Ammon's horn (tissue), 1 donor: ENCODE measurements at regions not wholly inside any gene's neighbourhood (a gene's known extent, or its start where the extent isn't known, plus 50 kb on each side); places are given as distances from the start of the nearest gene placed in this dataset.
A peak's percentile ranks its signal among the peaks of the same experiment; 100 is the strongest.

Experiments
- DNase-seq: peaks from one replicate; pipeline ENCODE4 v3.0.0-alpha.2; 2016; ENCODE audit warnings: low spot score

DNA sequence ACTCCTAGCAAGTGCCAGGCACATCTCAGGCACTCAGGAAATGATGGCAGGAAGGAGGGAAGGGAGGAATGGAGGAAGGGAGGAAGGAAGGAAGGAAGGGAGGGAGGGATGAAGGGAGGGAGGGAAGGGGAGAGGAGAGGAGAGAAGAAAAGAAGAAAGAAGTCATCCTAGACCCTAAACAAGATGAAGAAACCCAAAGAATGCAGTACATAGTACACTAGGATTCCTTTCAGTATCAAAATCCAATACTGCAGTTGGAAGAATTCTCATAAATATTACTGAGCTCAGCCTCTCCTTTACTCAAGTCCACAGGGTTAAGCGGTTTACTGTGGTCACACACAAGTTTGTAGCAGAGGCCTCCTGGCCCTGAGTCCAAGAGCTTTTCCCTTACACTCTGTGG lies 155.7 kb upstream of the ETAA1 start:
- no peak for DNase-seq

DNA sequence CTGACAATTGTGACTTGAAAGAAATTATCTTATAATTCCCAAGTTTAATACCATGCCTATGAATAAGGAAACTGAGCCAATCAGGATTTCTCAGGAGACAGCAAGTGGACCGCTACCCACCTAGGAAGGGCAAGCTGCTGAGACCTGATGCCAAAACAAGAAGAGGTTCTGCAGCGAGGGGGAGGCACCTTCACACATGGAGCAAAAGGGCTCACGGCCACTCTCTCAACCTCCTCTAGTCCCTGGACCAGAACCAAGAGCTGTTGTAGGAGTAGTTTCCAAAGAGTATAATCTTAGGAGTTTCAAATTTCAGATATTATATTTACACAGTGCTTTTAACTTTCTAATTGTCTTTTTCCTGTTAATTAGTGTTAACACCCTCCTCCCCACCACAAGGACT lies 154.7 kb upstream of the ETAA1 start:
- no peak for DNase-seq

DNA sequence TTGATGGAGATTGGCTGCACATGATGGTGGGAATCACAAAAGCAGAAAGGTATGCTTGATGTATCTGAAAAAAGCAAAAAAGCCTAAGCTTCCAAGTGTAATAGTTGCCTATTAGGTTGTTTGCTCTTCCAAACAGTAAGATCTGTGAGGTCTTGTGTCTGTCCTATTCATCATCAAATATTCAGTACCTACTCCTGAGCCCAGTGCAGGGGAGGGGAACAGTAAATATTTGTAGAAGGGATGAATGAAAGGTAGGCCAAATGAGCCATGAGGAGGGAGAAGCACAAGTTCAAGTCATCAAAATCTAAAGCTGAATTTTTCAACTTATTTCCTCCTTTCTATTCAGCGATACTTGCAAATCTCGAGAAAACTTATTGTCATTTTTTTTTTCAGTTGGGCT lies 153.2 kb upstream of the ETAA1 start:
- no peak for DNase-seq

DNA sequence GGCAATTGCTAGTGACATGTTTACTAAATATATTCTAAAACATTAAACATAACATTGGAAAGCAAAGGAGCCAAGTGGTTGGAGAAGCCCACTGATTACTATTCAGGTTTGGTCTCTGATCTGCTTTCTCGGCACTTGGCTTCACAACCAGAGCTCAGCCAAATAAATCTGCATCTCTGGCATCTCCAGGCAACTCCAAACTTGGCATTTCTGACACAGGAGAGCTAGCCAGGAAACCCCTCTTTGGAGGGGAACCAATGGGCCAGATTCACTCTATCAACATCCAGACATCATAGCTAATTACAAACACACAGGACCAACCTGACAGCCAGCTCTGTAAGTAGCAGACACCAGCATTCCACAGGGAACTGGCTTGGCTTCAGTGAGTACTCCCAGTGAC lies 150.3 kb upstream of the ETAA1 start:
- no peak for DNase-seq

DNA sequence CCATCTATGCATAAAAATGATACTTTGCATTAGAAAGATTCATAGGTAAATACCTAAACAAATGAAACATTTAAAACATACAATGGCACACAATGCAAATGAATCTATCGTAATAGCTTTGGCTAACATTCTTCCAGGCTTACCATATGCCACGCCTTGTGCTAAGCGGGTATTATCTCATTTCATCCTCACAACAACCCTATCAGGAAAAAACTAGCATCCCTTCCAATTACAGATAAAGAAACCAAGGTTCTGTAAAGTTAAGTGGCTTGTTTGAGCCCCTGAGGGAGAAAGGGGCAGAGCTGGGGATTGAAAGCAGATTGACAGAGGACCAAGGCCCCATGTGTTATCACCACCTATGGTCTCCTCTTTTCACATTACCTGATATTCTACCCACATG lies 145.4 kb upstream of the ETAA1 start:
- DNase-seq: no peak

DNA sequence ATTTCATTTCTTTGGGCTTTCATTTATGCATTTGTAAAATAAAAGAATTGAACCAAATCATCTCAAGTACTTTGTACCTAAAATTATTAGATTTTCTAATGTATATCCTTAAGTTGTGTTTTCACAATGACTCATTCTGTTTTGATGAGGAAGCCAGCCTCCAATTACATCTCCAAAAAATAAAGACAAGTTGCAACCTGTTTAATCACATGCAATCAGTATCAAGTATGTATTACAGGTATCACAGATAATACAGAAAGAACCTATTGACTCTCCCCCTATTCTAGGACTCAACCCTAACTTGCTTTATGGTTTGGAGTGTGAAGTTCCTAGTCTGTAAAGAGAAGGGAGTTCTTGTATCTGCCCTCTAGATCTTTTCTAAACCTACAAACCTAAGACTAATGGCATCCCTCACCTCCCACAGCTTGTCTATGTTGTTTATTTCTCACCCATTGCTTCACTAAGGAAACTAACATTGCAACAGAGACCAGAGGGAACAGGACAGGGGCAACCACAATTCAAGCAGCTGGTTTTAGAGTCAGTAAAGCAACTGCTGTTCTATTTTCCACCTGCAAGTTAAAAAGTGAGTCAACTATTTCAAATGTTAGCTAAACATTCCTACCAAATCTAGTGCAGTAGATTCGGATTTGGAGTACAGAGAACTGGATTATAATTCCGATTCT lies 141.1 kb upstream of the ETAA1 start:
- no peak for DNase-seq

DNA sequence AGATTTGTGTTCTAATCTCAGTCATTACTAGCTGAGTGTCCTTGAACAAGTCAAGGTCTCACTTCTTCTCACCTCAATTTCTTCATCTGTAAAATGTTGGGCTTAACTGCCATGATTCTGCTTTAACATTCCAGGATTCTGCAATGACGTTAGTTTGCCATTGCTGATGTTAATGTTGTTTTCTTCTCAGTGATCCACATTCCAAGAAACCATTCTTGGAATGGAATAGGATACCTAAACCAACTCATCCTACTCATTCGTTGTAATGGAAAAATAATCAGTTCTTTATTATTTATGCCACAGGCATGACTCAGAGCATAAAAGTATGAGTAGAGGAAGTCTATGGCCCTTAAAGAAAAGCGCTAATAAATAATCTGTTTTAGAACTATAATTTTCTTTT lies 140.2 kb upstream of the ETAA1 start:
- DNase-seq: no peak

DNA sequence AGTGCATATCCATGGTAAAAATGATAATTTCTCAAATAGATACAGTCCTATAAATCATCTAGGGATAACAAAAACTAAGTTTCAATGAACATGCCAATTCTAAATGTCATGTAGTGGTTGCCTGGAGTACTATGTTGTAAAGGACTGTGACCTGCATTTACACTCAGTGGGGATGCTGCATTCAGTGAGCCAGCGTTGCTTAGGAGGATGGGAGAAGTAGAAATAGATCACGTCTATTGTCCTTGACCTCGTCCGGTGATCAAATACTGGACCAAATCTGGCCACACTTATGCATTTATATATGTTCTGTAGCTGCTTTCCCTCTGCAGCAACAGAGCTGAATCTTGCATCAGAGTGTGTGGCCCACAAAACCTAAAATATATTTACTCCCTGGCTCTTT lies 139.0 kb upstream of the ETAA1 start:
- no peak for DNase-seq

DNA sequence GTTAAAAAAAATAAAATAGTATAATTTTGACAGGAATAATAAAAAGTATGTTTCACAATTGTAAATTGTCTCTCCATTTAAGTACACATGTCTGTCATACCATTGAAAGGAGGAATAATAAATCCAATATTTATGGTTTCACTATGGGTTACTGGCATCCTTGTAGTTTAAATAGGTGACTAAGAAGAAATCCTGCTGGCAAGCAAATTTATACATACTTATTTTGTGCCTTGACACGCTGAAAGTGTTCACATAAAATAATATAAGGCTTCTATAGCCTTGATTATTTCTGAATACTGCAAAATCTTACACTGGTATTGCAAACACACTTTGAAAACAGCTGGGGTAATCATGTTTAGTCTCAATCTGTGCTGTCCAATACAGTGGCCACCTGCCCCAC lies 138.3 kb upstream of the ETAA1 start:
- DNase-seq: no peak

DNA sequence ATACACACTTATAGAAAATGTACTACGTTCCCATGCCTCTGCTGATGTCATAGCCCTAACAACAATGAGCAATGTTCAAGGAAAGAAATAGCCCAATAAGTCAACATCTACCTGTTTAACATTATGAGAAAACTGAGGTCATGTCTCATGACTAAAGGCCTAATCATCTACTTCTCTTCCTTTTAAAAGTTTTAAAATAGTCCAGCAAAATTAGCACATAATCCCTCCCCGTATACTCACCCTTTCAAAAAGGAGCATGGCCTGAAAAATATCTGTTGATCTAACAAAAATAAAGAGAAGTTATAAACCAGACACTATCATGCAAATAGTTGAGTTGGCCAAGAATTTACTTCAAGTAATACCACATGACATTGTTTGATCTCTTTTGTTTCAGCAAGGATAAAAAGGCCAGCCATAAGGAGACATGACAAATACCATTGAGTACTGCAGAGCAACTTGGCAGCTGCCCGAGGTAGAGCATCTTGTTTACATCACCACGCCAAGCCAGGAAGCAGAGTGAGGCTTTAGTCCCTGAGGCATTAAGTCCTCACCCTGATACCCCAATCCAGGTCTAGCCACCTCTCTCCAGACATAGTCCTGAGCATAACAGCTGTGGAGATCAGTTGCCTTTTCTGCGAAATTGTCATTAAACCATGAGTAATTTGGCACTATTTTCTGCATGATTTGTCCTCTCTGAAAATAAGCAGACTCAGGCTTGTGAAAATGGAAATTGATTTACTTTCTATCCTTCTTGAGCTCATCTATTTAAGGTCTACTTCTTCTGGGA lies 137.4 kb upstream of the ETAA1 start:
- DNase-seq: peak; percentile 3

DNA sequence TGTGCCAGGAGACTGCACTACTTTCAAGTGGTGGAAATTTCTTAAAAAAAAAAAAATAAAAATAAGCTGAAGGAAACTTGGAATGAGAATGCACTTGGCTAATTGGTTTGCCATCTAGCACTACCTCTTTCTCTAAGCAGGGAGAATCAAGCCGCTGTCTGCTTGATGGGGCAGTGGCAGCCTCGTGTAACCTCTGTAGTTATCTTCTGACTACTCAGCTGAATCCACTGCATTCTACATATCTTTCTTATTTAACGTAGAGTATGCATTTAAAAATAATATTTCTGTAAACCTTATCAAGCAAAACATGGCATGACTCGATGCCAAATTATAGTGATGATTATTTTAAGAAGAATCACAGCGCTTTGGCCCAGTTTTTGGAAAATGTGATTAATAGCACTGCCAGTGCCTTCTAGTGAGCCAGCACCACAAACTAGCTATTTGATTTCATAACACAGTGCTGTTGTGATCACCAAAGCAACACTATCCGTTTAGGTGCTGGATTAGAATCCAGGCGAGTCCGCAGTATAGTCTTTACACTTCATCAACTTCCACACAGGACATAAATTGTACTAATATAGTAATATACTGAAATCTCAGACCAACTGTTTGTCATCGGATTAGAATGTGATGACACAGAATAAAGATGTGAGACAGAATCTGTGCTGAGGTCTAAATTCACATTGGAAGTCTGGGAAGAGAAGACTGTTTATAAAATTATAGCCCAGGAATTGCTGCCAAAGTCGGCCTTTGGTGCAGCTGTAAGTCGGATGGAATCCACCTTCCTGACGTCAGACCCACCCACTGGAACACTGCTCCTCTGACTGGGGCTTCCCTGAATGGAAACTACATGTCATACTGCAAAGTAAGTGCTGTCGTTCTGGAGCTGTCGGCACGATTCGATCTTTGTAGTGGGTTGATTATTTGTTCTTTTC lies 136.5 kb upstream of the ETAA1 start:
- no peak for DNase-seq

DNA sequence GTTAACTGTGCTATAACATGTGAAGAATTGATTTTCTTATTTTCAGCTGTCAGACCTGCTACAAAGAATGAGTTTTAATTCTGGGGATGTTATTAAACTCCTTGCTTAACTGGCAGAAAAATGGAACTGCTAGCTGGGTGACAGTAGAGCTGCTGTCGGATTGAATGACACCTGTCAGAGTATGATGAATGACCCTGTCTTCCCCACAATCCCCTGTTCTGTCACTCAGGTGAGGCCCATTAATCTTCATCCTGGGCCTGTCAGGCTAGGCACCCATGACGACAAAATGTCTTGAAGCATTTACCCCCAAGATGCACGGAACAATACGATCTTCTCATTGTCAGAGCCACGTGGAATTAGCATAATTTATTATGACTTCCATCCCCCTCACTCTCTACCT lies 129.9 kb upstream of the ETAA1 start:
- DNase-seq: no peak

DNA sequence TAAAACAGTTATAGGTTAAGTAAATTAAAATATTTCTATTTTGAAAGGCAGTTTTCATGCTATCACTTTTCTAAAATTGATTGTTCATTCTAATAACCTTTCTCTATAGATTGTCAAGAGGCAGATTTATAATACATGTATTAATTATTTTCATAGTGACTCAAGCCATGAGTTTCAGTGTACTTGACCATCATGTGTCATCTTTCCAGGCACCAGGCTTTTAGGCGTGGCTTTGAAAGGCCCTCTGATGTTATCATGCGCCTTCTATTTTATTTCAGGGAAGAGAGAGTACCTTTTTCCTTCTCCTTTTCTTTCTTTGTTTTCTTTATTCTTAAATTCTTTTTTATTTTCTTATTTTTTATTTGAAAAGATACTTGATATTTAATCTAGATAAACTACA lies 128.3 kb upstream of the ETAA1 start:
- no peak for DNase-seq

DNA sequence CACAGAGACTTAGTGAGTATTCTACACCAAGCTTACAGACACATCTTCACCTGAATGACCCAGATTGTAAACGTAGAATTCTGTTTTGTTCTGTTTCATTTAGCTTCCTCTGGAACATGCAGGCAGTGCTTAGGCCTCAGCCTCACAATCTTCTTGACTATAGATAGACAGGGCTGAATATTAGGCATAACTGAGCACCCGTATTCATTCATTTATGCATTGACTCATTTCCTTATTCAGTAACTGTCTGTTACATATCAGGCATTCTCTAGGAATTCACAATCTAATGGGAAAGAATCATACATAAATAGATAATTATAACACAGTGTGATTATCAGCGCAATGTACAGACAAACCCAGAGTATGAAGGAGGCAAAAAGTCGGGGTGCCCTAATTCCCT lies 124.9 kb upstream of the ETAA1 start:
- DNase-seq: no peak

DNA sequence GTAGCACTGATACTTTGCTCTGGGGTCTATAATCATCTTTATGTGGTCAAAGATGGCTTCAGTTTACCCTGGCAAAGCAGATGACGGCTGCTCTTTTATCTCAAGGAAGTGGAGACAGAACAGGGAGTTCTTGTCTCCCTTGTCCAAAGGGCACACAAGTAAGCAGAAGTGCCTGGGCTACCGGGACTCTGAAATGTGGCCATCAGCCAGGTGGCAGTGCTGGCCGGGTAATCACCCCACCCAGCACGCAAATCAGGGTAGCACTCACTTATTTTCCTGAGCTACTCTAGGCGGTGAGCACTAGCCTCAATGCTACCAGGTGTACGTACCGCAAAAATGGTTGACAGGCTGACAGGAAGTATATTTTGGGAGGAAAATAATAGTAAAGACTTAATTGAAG lies 119.7 kb upstream of the ETAA1 start:
- no peak for DNase-seq

DNA sequence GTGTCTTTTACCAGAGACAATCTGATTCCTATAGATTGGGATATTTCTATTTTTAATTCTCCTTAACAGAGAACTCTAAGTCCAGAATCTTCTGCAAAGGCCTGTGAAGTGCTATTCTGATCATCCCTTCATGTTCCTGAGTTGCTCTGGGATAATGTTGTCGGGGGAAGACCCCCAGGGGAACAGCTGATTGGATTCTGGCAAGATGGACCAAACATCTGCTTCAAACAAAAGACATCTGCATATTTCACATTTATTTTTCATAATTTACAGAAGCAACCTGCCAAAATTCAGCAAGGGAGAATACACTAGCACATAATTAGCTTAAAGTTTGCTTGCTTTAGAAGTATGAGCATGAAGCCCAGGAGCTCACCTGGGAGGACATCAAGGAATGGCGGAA lies 116.0 kb upstream of the ETAA1 start:
- no peak for DNase-seq

DNA sequence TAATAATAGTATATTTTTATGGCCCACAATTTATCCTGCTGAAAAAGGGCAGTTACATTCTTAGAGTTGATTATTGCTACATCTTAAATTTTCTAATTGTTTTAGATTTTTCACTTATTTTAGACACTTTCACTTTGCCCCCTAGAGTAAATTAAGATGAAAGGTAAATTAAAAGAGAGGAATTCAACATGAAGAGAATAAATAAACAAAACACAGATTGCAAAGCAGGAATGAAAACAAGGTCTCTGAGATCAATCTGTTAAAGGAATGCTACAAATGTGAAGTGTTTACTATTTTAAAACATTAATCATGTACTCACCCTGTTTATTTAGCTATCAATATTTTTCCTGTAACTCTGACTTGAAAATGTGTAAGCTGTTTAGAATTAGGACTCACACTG lies 113.5 kb upstream of the ETAA1 start:
- DNase-seq: no peak

DNA sequence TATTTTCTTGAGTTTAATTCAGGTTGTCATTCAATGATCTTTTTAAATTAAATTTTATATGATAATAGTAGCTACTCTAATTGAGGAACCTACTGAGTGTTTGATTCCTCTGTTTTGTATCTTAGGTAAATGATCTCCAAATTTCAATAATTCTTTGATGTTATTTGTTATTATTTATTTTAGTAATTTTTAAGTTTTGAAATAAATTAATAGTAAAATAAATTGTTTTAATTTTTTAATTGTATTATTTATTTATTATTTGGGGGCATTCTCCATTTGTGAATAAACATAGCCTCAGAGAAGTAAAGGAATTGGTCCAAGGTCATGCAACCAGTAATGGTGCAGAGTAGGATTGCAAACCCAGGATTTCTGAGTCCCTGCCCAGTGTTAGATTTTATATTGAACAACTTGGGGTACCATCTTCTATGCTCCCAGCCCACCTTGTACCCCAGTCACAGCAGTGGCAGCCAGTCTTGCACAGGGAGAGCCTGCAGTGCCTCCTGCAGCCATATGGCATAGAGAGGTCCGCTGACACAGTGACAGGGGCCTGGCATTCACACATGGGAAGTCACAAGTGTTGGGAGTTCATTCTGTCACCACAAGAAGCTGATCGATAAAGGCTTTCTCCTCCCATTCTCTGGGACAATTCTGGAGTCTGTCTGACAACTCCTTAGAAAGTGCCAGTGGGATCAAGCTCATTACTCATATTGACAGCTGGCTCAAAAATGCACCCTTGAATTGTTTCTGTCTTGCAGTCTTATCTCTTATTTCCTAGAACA lies 110.0 kb upstream of the ETAA1 start:
- no peak for DNase-seq

DNA sequence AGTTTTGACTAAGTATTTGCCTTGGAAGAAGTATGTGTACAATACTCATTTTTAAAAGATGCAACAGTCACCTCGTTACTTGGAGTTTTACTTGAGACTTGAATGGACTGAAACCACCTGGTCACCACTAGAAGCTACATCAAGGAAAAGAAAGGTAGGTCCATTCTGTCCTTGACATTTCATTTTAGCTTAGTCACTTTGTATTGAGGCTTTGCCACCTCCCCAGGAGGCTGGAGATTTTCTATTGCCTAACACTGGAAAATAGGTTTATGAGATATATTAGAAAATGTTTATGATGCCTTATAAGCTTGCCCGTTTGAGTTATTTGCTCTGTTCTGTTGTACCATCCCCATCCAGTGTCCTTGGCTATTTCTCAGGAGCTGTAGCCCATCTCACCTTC lies 107.9 kb upstream of the ETAA1 start:
- DNase-seq: no peak

DNA sequence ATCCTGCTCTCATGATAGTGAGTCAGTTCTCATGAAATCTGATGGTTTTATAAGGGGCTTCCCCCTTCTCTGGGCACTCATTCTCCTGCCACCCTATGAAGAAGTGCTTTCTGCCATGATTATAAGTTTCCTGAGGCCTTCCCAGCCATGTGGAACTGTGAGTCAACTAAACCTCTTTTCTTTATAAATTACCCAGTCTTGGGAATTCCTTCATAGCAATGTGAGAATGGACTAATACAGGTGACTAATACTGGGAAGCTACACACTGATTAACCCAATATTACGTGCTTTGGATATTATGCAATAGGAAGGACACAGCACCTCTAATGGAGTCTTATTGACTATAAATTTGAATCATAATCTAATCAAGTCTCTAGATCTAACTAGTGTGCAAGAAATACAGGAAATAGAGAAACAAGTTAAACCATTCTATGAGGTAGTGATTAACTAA lies 107.2 kb upstream of the ETAA1 start:
- DNase-seq: no peak

DNA sequence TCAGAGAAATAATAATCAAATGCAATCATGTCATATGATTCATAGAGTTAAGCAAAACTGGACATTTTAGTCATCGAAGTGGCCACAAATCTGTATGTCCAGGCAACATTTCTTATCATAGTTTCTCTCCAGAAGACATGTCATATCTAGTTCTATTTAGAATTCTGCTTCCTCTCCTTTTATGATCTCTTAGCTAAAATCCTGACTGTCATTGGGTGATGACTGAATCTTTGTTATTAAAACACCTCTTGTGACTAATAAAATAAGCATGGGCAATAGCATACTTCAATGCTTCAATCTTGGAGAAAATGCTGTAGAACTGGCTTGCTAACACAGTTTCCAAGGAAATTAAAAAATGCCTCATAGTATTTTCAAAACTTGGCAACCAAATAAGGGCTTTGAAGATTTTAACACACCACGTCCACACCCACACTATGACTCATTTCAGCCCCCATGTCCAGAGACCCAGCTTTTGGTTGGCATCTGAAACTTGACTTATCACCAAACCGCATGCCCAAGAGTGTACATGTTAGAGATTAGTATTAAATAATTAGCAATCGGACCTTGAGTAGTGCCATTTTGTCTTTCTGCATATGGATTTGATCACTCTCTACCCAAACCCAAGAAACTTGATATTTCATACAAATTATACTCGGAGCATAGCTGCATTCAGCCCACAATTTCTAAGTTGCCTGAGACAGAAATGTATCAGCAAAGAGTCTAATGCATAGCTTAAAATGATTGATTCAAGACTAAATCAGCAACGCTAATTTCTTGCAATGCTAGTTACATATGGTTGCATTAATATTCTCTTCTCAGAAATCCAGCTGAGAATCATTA lies 106.5 kb upstream of the ETAA1 start:
- no peak for DNase-seq
